GM23338 (cell line): ENCODE measurements at regions not wholly inside any gene's neighbourhood (a gene's known extent, or its start where the extent isn't known, plus 50 kb on each side); places are given as distances from the start of the nearest gene placed in this dataset.

Experiments used
- ATAC-seq: fragments of 200-7000 bp; cut with Tn5 transposase; 3 replicates; pipeline ENCODE4 v1.9.1; 2020
- DNase-seq: peaks from one replicate; pipeline ENCODE4 v3.0.0-alpha.2; 2015; ENCODE audit warnings: low spot score
- H2AFZ ChIP-seq: fragments of 200-600 bp; sonication (generic); 2 replicates; pipeline ENCODE4 v1.8.0; 2016; ENCODE audit warnings: antibody characterized with exemption, mild to moderate bottlenecking, moderate library complexity
- H3F3A ChIP-seq: fragments of 200-600 bp; sonication (generic); replicated peaks from 2 replicates; pipeline ENCODE4 v1.8.0; 2017; ENCODE audit warnings: antibody characterized with exemption, mixed run types, low read depth
- H3K27ac ChIP-seq: fragments of 200-600 bp; sonication (generic); 2 replicates; pipeline ENCODE4 v1.6.1; 2016; ENCODE audit warnings: low read depth
- H3K27me3 ChIP-seq: fragments of 200-600 bp; sonication (generic); 2 replicates; pipeline ENCODE4 v1.8.0; 2016; ENCODE audit warnings: mild to moderate bottlenecking, mixed run types, moderate library complexity; ENCODE audit not compliant: insufficient read depth
- H3K36me3 ChIP-seq: fragments of 200-600 bp; sonication (generic); 2 replicates; pipeline ENCODE4 v1.8.0; 2016; ENCODE audit warnings: mild to moderate bottlenecking; ENCODE audit not compliant: insufficient read depth
- H3K4me1 ChIP-seq: fragments of 200-600 bp; sonication (generic); 2 replicates; pipeline ENCODE4 v1.8.0; 2016; ENCODE audit warnings: mild to moderate bottlenecking, moderate library complexity; ENCODE audit not compliant: insufficient read depth
- H3K4me2 ChIP-seq: fragments of 200-600 bp; sonication (generic); 2 replicates; pipeline ENCODE4 v1.7.1; 2017; ENCODE audit warnings: mixed run types
- H3K4me3 ChIP-seq: fragments of 200-600 bp; sonication (generic); 2 replicates; pipeline ENCODE4 v1.6.1; 2016; ENCODE audit warnings: mixed run types
- H3K79me2 ChIP-seq: fragments of 200-600 bp; sonication (generic); replicated peaks from 2 replicates; pipeline ENCODE4 v1.8.0; 2017; ENCODE audit warnings: mild to moderate bottlenecking; ENCODE audit not compliant: insufficient read depth
- H3K9me2 ChIP-seq: fragments of 200-600 bp; sonication (generic); 2 replicates; pipeline ENCODE4 v1.8.0; 2017; ENCODE audit not compliant: insufficient read depth
- H4K20me1 ChIP-seq: fragments of 200-600 bp; sonication (generic); replicated peaks from 2 replicates; pipeline ENCODE4 v1.8.0; 2017; ENCODE audit warnings: mild to moderate bottlenecking; ENCODE audit not compliant: insufficient read depth
- H3K27ac Mint-ChIP-seq: 2 replicates; pipeline ENCODE4 v1.8.0; 2020; ENCODE audit warnings: inconsistent platforms, mild to moderate bottlenecking, moderate library complexity, mixed read lengths
- H3K27me3 Mint-ChIP-seq: 3 replicates; pipeline ENCODE4 v1.8.0; 2022; ENCODE audit warnings: low read depth, mild to moderate bottlenecking, moderate library complexity, mixed read lengths, inconsistent platforms; ENCODE audit not compliant: insufficient read depth, poor library complexity
- H3K36me3 Mint-ChIP-seq: 3 replicates; pipeline ENCODE4 v1.8.0; 2021; ENCODE audit warnings: low read depth, mild to moderate bottlenecking, inconsistent platforms, moderate library complexity, mixed read lengths
- H3K4me1 Mint-ChIP-seq: 3 replicates; pipeline ENCODE4 v1.8.0; 2020; ENCODE audit warnings: mild to moderate bottlenecking, inconsistent platforms, mixed read lengths
- H3K4me3 Mint-ChIP-seq: 3 replicates; pipeline ENCODE4 v1.8.0; 2021; ENCODE audit warnings: moderate library complexity, mild to moderate bottlenecking, inconsistent platforms, mixed read lengths
- H3K9me3 Mint-ChIP-seq: 3 replicates; pipeline ENCODE4 v1.8.0; 2020; ENCODE audit warnings: moderate library complexity, mild to moderate bottlenecking, inconsistent platforms, mixed read lengths
- CREB1 ChIP-seq: fragments of 250-450 bp; sonication (Bioruptor Pico); IDR thresholded peaks from 2 replicates; pipeline ENCODE4 v1.5.0; 2020; ENCODE audit warnings: low read depth, mild to moderate bottlenecking, moderate library complexity
- EZH2 ChIP-seq: fragments of 200-600 bp; sonication (generic); IDR thresholded peaks from one replicate; pipeline ENCODE4 v1.8.0; 2017; ENCODE audit warnings: antibody characterized with exemption, mild to moderate bottlenecking, low read depth; ENCODE audit not compliant: unreplicated experiment
- EZH2phosphoT487 ChIP-seq: fragments of 200-600 bp; sonication (generic); IDR thresholded peaks from one replicate; pipeline ENCODE4 v1.8.1; 2018; ENCODE audit warnings: antibody characterized with exemption; ENCODE audit not compliant: unreplicated experiment
- JUNB ChIP-seq: IDR thresholded peaks from one replicate; pipeline ENCODE4 v1.6.1; 2016; ENCODE audit warnings: antibody characterized with exemption; ENCODE audit not compliant: unreplicated experiment
- NANOG ChIP-seq: IDR thresholded peaks from 2 replicates; pipeline ENCODE4 v1.6.1; 2016; ENCODE audit warnings: antibody characterized with exemption, borderline replicate concordance
- POLR2AphosphoS5 ChIP-seq: IDR thresholded peaks from 2 replicates; pipeline ENCODE4 v1.6.1; 2016; ENCODE audit warnings: antibody characterized with exemption, low read depth
- STAT1 ChIP-seq: IDR thresholded peaks from one replicate; pipeline ENCODE4 v1.6.1; 2016; ENCODE audit warnings: antibody characterized with exemption; ENCODE audit not compliant: unreplicated experiment
- ZNF114 ChIP-seq: fragments of 250-450 bp; sonication (Bioruptor Pico); IDR thresholded peaks from 2 replicates; pipeline ENCODE4 v1.5.0; 2020; ENCODE audit warnings: mild to moderate bottlenecking, moderate library complexity
- ZNF331 ChIP-seq: fragments of 250-450 bp; sonication (Bioruptor Pico); IDR thresholded peaks from 2 replicates; pipeline ENCODE4 v1.5.0; 2020; ENCODE audit warnings: low read depth, mild to moderate bottlenecking, moderate library complexity
- TF ChIP-seq, protein P1 (sequence below): IDR thresholded peaks from 2 replicates; pipeline ENCODE4 v1.6.1; 2016; ENCODE audit warnings: antibody characterized with exemption
- TF ChIP-seq, protein P2 (sequence below), 2 experiments: fragments of 200-600 bp in 1 of 2; sonication (generic) in 1 of 2; conservative IDR thresholded peaks; 2 replicates each; pipeline versions ENCODE4 v1.5.1 to v1.6.1; 2016 to 2017; ENCODE audit warnings: antibody characterized with exemption in 2 of 2, low read depth in 2 of 2, mild to moderate bottlenecking in 2 of 2, moderate library complexity in 1 of 2

DNA sequence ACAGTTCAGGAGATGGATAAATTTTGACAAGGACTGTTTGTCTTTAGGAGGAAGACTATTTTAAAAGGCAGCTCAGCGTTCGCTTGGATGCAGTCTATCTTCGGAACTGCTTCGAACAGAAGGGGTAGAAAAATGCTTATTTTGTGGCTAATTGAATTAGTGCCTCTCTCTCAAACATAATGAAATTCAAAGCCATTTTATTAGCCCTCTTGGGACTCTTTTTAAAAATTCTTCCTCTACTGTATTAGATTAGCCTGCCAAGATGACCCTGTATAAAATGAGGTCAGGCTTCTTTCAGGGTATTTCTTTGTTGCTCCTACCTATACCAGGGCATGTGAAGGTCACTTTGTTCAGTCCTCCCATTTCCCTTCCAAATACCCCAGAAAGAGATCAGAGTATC lies 379.2 kb upstream of the NFE2L3 start (continued):
- TF ChIP-seq ZNF331 (CRISPR knock-in tag), result no peak
- no peak for TF ChIP-seq NANOG
- TF ChIP-seq CREB1 (CRISPR knock-in tag), result no peak
- TF ChIP-seq, protein P1, sequence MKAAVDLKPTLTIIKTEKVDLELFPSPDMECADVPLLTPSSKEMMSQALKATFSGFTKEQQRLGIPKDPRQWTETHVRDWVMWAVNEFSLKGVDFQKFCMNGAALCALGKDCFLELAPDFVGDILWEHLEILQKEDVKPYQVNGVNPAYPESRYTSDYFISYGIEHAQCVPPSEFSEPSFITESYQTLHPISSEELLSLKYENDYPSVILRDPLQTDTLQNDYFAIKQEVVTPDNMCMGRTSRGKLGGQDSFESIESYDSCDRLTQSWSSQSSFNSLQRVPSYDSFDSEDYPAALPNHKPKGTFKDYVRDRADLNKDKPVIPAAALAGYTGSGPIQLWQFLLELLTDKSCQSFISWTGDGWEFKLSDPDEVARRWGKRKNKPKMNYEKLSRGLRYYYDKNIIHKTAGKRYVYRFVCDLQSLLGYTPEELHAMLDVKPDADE, result no peak
- TF ChIP-seq JUNB, result no peak
- TF ChIP-seq STAT1, result no peak
- TF ChIP-seq EZH2phosphoT487, result no peak
- TF ChIP-seq, protein P2, sequence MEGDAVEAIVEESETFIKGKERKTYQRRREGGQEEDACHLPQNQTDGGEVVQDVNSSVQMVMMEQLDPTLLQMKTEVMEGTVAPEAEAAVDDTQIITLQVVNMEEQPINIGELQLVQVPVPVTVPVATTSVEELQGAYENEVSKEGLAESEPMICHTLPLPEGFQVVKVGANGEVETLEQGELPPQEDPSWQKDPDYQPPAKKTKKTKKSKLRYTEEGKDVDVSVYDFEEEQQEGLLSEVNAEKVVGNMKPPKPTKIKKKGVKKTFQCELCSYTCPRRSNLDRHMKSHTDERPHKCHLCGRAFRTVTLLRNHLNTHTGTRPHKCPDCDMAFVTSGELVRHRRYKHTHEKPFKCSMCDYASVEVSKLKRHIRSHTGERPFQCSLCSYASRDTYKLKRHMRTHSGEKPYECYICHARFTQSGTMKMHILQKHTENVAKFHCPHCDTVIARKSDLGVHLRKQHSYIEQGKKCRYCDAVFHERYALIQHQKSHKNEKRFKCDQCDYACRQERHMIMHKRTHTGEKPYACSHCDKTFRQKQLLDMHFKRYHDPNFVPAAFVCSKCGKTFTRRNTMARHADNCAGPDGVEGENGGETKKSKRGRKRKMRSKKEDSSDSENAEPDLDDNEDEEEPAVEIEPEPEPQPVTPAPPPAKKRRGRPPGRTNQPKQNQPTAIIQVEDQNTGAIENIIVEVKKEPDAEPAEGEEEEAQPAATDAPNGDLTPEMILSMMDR (conservative IDR thresholded peaks at IDR 0.05; ENCODE audit: low read depth in 2 of 2), result no peak
- TF ChIP-seq ZNF114 (CRISPR knock-in tag), result no peak

DNA sequence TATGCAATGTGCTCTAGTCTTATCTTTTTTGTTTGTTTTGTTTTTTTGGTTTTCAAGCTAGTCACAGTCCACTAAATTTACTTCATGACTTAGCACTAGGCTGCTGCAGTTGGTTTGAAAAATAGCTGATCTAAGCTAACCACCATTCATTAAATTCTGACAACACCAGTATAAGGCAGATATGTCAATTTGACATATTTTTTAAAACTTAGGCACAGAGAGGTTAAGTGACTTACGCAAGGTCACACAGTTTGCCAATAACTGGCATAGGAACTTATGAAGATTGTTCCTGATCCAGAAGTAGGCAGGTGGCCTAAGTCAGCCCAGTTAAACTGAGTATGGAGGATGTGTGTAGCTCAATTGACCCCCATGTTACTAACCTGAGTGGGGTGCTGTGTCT lies 377.3 kb upstream of the NFE2L3 start:
- H3K27me3 ChIP-seq, result no peaks in the 10 kb centered on the region
- H4K20me1 ChIP-seq, result no peaks in the 10 kb centered on the region
- ATAC-seq, result no peak
- no peaks in the 10 kb centered on the region for H3K36me3 ChIP-seq
- H3K79me2 ChIP-seq, result no peaks in the 10 kb centered on the region
- TF ChIP-seq STAT1 (no peak), EZH2phosphoT487 (no peak), JUNB (no peak), NANOG (no peak), CREB1 (CRISPR knock-in tag) (no peak), ZNF331 (CRISPR knock-in tag) (no peak), POLR2AphosphoS5 (no peak), EZH2 (no peak), ZNF114 (CRISPR knock-in tag) (no peak)
- TF ChIP-seq, protein P1, result no peak
- peaks cover 5% of the 10 kb centered on the region; the same call in 2 of the 3 replicates for H3K4me1 Mint-ChIP-seq
- no peaks in the 10 kb centered on the region for H3K36me3 Mint-ChIP-seq
- no peaks in the 10 kb centered on the region; the same call in 1 of the 2 replicates for H3K4me1 ChIP-seq
- H3K27ac Mint-ChIP-seq, result no peak overlapping the region
- no peak overlapping the region for H3K27ac ChIP-seq
- no peak for DNase-seq
- H3K9me2 ChIP-seq, result no peaks in the 10 kb centered on the region; the same call in 1 of the 2 replicates
- H3K9me3 Mint-ChIP-seq, result no peaks in the 10 kb centered on the region
- H3K4me3 ChIP-seq, result no peak overlapping the region
- H2AFZ ChIP-seq, result no peak overlapping the region
- no peak overlapping the region for H3K4me2 ChIP-seq
- no peaks in the 10 kb centered on the region for H3F3A ChIP-seq
- H3K4me3 Mint-ChIP-seq, result no peak overlapping the region
- H3K27me3 Mint-ChIP-seq, result no peaks in the 10 kb centered on the region
